Endothelial cell of umbilical vein (primary cell): ENCODE measurements at regions not wholly inside any gene's neighbourhood (a gene's known extent, or its start where the extent isn't known, plus 50 kb on each side); places are given as distances from the start of the nearest gene placed in this dataset.

Experiments
- BruUV-seq: library from RNA; stranded (reverse); fragments of 400-500 nt; replicated peaks from 2 replicates; lab custom pipeline; 2021; lab: Mats Ljungman, UMichigan
- CTCF ChIA-PET: fragments of 300-600, 350-600 bp; sonication (Branson Sonifier 250); formaldehyde crosslinking; loops from one replicate; lab custom pipeline; 2021; ENCODE audit warnings: antibody characterized with exemption, inconsistent platforms; lab: Charles Lee
- POLR2A ChIA-PET: fragments of 300-600, 350-600 bp; sonication (Branson Sonifier 250); formaldehyde crosslinking; loops from one replicate; lab custom pipeline; 2021; ENCODE audit warnings: antibody characterized with exemption, inconsistent platforms; lab: Charles Lee
- DNase-seq: peaks from one replicate; pipeline ENCODE4 v3.0.0-alpha.2; 2011; ENCODE audit warnings: low read depth, low spot score
- FAIRE-seq: peaks from 2 replicates; lab custom pipeline; 2011; peaks lifted over from hg19 to GRCh38; lab: Jason Lieb, UNC
- H2AFZ ChIP-seq: 2 replicates; pipeline ENCODE4 v1.6.0; 2012; ENCODE audit warnings: low read depth, low read length, control low read depth, inconsistent platforms
- H3K27ac ChIP-seq: 2 replicates; pipeline ENCODE4 v1.5.1; 2011; ENCODE audit warnings: low read depth, mild to moderate bottlenecking, control low read depth, low read length, moderate library complexity; ENCODE audit not compliant: insufficient read depth
- H3K27me3 ChIP-seq, 2 experiments: 2 replicates each; pipeline versions ENCODE4 v1.6.0 to v1.6.1; 2011; ENCODE audit warnings: low read length in 2 of 2, mixed read lengths in 1 of 2; ENCODE audit not compliant: control insufficient read depth in 2 of 2, insufficient read depth in 2 of 2
- H3K36me3 ChIP-seq, 2 experiments: 2 replicates in 1 of 2; 3 replicates in 1 of 2; pipeline ENCODE4 v1.5.1; 2011; ENCODE audit warnings: low read length in 2 of 2, mild to moderate bottlenecking in 1 of 2, moderate library complexity in 1 of 2; ENCODE audit not compliant: control insufficient read depth in 2 of 2, insufficient read depth in 2 of 2; ENCODE audit errors: extremely low read depth in 1 of 2
- H3K4me1 ChIP-seq: 3 replicates; pipeline ENCODE4 v1.5.1; 2011; ENCODE audit warnings: mild to moderate bottlenecking, low read length; ENCODE audit not compliant: control insufficient read depth, insufficient read depth; ENCODE audit errors: extremely low read depth
- H3K4me2 ChIP-seq: 2 replicates; pipeline ENCODE4 v1.6.1; 2011; ENCODE audit warnings: low read length, control low read depth, mixed read lengths; ENCODE audit not compliant: insufficient read depth
- H3K4me3 ChIP-seq, 3 experiments: fragments of 200-600 bp in 1 of 3; sonication (generic), shearing (Covaris generic) in 1 of 3; replicated peaks in 1 of 3; 2 replicates each; pipeline ENCODE4 v1.5.1; 2011 to 2016; ENCODE audit warnings: control low read depth in 3 of 3, low read length in 3 of 3, mild to moderate bottlenecking in 2 of 3, inconsistent platforms in 1 of 3, low read depth in 1 of 3, moderate library complexity in 1 of 3; ENCODE audit not compliant: insufficient read depth in 1 of 3
- H3K79me2 ChIP-seq: 2 replicates; pipeline ENCODE4 v1.6.0; 2012; ENCODE audit warnings: low read length, inconsistent platforms; ENCODE audit not compliant: control insufficient read depth, insufficient read depth
- H3K9ac ChIP-seq: replicated peaks from 2 replicates; pipeline ENCODE3; 2011; ENCODE audit warnings: low read length, control low read depth; ENCODE audit not compliant: insufficient read depth; ENCODE audit errors: extremely low read depth
- H3K9me1 ChIP-seq: replicated peaks from 3 replicates; pipeline ENCODE4 v1.6.0; 2011; ENCODE audit warnings: mild to moderate bottlenecking, low read length; ENCODE audit not compliant: control insufficient read depth, insufficient read depth; ENCODE audit errors: extremely low read depth
- H3K9me3 ChIP-seq: replicated peaks from 2 replicates; pipeline ENCODE4 v1.5.1; 2012; ENCODE audit warnings: low read length, inconsistent platforms; ENCODE audit not compliant: control insufficient read depth, insufficient read depth
- H4K20me1 ChIP-seq: replicated peaks from 2 replicates; pipeline ENCODE3; 2011; ENCODE audit warnings: mild to moderate bottlenecking, low read length; ENCODE audit not compliant: control insufficient read depth, insufficient read depth; ENCODE audit errors: extremely low read depth
- EZH2 ChIP-seq: IDR thresholded peaks from 2 replicates; pipeline ENCODE4 v1.6.1; 2012; ENCODE audit warnings: borderline replicate concordance, low read depth, mild to moderate bottlenecking, moderate library complexity, low read length, inconsistent platforms; ENCODE audit not compliant: severe bottlenecking
- FOS ChIP-seq: IDR thresholded peaks from 2 replicates; pipeline ENCODE4 v1.6.1; 2011; ENCODE audit warnings: mild to moderate bottlenecking, low read length, moderate library complexity, borderline replicate concordance; ENCODE audit not compliant: insufficient read depth
- GATA2 ChIP-seq: IDR thresholded peaks from 2 replicates; pipeline ENCODE4 v1.7.0; 2011; ENCODE audit warnings: low read depth, mild to moderate bottlenecking, moderate library complexity, mixed read lengths, low read length; ENCODE audit not compliant: insufficient read length, insufficient read depth
- JUN ChIP-seq: IDR thresholded peaks from 2 replicates; pipeline ENCODE4 v1.6.1; 2011; ENCODE audit warnings: borderline replicate concordance, low read depth; ENCODE audit not compliant: insufficient read length, insufficient read depth
- MAX ChIP-seq: IDR thresholded peaks from 2 replicates; pipeline ENCODE4 v1.6.1; 2011; ENCODE audit not compliant: insufficient read depth, insufficient read length
- MYC ChIP-seq: IDR thresholded peaks from one replicate; pipeline ENCODE4 v1.6.1; 2011; ENCODE audit warnings: mild to moderate bottlenecking, low read depth, low read length
- POLR2A ChIP-seq: IDR thresholded peaks from 2 replicates; pipeline ENCODE4 v1.6.1; 2012; ENCODE audit warnings: low read depth, mild to moderate bottlenecking, control low read depth, low read length
- POLR2AphosphoS5 ChIP-seq: IDR thresholded peaks from 2 replicates; pipeline ENCODE4 v1.6.1; 2012; ENCODE audit warnings: low read depth, mild to moderate bottlenecking, control low read depth, low read length, moderate library complexity; ENCODE audit not compliant: insufficient read depth
- dilution Hi-C: fragments of 300-500 bp; cut with MboI; formaldehyde crosslinking; loops from one replicate; pipeline ENCODE4 v1.15.0; 2019; ENCODE audit warnings: low sequenced_read_pairs; ENCODE audit not compliant: extremely low pct_ligation_motif_present
- intact Hi-C: fragments of 100-400 bp; cut with micrococcal nuclease; formaldehyde crosslinking; loops from one replicate; pipeline ENCODE4 v1.10.0; 2022
- TF ChIP-seq, protein P1 (sequence below), 2 donors: IDR thresholded peaks; 1 replicate in 1 of 2; 2 replicates in 1 of 2; pipeline ENCODE4 v1.5.1; 2011; ENCODE audit warnings: low read length in 2 of 2, mild to moderate bottlenecking in 2 of 2, moderate library complexity in 2 of 2, control low read depth in 1 of 2, inconsistent platforms in 1 of 2, low read depth in 1 of 2; ENCODE audit not compliant: insufficient read depth in 1 of 2; ENCODE audit errors: extremely low read depth in 1 of 2

GRCh38 chr3:95341314-95341713 is 1278.5 kb downstream of the NSUN3 start:
- POLR2A ChIA-PET: no interaction called here
- no peaks in the 10 kb centered on the region for H3K9me1 ChIP-seq
- no peak for DNase-seq
- H3K9me3 ChIP-seq: no peaks in the 10 kb centered on the region
- H3K9ac ChIP-seq: no peak overlapping the region
- CTCF ChIA-PET: no interaction called here
- H3K36me3 ChIP-seq: no peaks in the 10 kb centered on the region
- no peak overlapping the region for H3K4me3 ChIP-seq
- no peak for FAIRE-seq
- H2AFZ ChIP-seq: no peak overlapping the region
- no peaks in the 10 kb centered on the region for H3K27me3 ChIP-seq
- dilution Hi-C loops (no loop called here), intact Hi-C loops (no loop called here)
- H3K4me1 ChIP-seq: no peaks in the 10 kb centered on the region
- no peak overlapping the region for H3K27ac ChIP-seq
- no peak overlapping the region for H3K4me2 ChIP-seq
- H3K79me2 ChIP-seq: no peaks in the 10 kb centered on the region
- TF ChIP-seq GATA2 (no peak), POLR2A (no peak), EZH2 (no peak), FOS (no peak), MYC (no peak), MAX (no peak), POLR2AphosphoS5 (no peak), JUN (no peak)
- TF ChIP-seq, protein P1, sequence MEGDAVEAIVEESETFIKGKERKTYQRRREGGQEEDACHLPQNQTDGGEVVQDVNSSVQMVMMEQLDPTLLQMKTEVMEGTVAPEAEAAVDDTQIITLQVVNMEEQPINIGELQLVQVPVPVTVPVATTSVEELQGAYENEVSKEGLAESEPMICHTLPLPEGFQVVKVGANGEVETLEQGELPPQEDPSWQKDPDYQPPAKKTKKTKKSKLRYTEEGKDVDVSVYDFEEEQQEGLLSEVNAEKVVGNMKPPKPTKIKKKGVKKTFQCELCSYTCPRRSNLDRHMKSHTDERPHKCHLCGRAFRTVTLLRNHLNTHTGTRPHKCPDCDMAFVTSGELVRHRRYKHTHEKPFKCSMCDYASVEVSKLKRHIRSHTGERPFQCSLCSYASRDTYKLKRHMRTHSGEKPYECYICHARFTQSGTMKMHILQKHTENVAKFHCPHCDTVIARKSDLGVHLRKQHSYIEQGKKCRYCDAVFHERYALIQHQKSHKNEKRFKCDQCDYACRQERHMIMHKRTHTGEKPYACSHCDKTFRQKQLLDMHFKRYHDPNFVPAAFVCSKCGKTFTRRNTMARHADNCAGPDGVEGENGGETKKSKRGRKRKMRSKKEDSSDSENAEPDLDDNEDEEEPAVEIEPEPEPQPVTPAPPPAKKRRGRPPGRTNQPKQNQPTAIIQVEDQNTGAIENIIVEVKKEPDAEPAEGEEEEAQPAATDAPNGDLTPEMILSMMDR (IDR thresholded peaks at IDR 0.05; ENCODE audit: extremely low read depth in 1 of 2, insufficient read depth in 1 of 2, low read depth in 1 of 2, low read length in 2 of 2): no peak
- no peaks in the 10 kb centered on the region for H4K20me1 ChIP-seq
- BruUV-seq: no TSS peak
